Activated T-cell treated with anti-CD3 and anti-CD28 coated beads, Interleukin-2, amount 50 U/mL, for 4 hours (primary cell): ENCODE measurements at regions not wholly inside any gene's neighbourhood (a gene's known extent, or its start where the extent isn't known, plus 50 kb on each side); places are given as distances from the start of the nearest gene placed in this dataset.
"Not testable (repeated sequence)": the region's sequence is repeated elsewhere in the genome, so short reads cannot be mapped to it uniquely, and the experiment has no call there.

ENCODE experiments used
- ATAC-seq, 2 donors: fragments of 200-7000 bp; cut with Tn5 transposase; one replicate each; pipeline ENCODE4 v1.10.0; 2021
- DNase-seq: peaks from one replicate; pipeline ENCODE4 v3.0.0-alpha.2; 2020
- H3K27me3 Mint-ChIP-seq: one replicate; pipeline ENCODE4 v1.8.0; 2021; ENCODE audit warnings: low read depth, mixed read lengths
- H3K36me3 Mint-ChIP-seq: one replicate; pipeline ENCODE4 v1.8.0; 2022; ENCODE audit warnings: mixed read lengths; ENCODE audit not compliant: insufficient read depth
- H3K4me1 Mint-ChIP-seq: one replicate; pipeline ENCODE4 v1.8.0; 2021; ENCODE audit warnings: low read depth, mixed read lengths
- H3K4me3 Mint-ChIP-seq: one replicate; pipeline ENCODE4 v1.8.0; 2021; ENCODE audit warnings: mild to moderate bottlenecking, moderate library complexity, mixed read lengths
- H3K9me3 Mint-ChIP-seq: one replicate; pipeline ENCODE4 v1.8.0; 2021; ENCODE audit warnings: mixed read lengths

DNA sequence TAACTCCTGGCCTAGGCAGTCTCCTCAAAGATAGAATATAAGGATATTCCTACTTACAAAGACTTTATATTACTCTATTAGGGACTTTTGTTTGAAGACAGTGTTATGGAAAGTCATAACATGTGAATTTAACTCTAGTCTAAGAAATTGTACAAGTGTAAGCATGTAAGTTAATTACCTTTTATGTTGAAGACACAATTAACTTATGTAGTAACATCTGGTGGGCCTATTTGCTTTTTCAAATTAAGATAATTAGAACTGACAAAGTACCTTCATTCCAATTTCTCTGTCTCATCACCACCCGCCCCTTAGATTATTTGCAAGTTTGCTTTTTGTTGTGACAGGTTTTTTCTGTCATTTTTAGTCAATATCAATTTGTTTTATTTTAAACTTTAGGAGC lies 126.0 kb upstream of the THSD7A start:
- H3K4me1 Mint-ChIP-seq: no peaks in the 10 kb centered on the region
- no peak for ATAC-seq

DNA sequence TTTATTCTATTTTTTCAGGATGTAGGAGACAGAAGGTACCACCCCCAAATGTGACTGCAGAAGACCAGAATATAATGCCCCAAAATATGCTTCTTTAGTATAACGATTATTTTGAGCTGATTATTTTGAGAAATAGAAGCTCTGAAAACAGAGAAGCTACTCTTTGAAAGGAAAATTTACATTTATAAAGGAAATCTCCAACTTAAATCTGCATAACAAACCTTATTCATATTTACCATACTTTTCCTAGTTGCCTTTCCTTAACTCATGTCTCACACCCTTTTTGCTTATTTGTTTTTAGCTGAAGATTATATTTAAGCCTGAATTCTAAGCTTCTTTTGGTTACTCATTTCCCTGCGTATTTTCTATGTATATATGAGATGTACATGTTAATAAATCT lies 127.1 kb upstream of the THSD7A start:
- DNase-seq: no peak
- Mint-ChIP-seq H3K9me3 (no peaks in the 10 kb centered on the region), H3K27me3 (no peaks in the 10 kb centered on the region), H3K4me1 (no peaks in the 10 kb centered on the region), H3K4me3 (no peak overlapping the region), H3K36me3 (no peaks in the 10 kb centered on the region)
- no peak for ATAC-seq

More for the DNA sequence above, 126.0 kb upstream of the THSD7A start:
- no peaks in the 10 kb centered on the region for H3K9me3 Mint-ChIP-seq
- H3K36me3 Mint-ChIP-seq: no peaks in the 10 kb centered on the region
- H3K27me3 Mint-ChIP-seq: no peaks in the 10 kb centered on the region
- no peak for DNase-seq
- no peak overlapping the region for H3K4me3 Mint-ChIP-seq

DNA sequence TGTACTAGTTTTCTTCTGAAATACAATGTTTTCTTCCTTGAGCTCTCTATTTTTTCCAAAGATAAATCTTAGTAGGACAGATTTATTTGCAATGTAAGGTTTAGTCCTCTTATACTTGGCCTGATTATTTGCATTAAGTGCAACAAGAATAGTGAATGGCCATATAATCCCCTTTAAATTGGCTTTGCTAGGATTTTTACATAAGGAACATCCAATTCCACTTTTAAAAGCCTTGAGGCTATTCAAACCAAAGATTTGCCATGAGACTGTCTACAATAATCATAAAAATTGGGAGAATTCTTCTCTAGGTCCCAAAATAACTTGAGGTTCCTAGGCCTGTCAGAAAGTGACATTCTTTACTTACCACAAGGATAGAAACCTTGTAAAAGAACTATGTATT lies 128.6 kb upstream of the THSD7A start:
- no peak overlapping the region for H3K4me3 Mint-ChIP-seq
- no peaks in the 10 kb centered on the region for H3K4me1 Mint-ChIP-seq
- no peak for ATAC-seq
- no peaks in the 10 kb centered on the region for H3K36me3 Mint-ChIP-seq
- H3K27me3 Mint-ChIP-seq: no peaks in the 10 kb centered on the region
- no peaks in the 10 kb centered on the region for H3K9me3 Mint-ChIP-seq
- DNase-seq: no peak

DNA sequence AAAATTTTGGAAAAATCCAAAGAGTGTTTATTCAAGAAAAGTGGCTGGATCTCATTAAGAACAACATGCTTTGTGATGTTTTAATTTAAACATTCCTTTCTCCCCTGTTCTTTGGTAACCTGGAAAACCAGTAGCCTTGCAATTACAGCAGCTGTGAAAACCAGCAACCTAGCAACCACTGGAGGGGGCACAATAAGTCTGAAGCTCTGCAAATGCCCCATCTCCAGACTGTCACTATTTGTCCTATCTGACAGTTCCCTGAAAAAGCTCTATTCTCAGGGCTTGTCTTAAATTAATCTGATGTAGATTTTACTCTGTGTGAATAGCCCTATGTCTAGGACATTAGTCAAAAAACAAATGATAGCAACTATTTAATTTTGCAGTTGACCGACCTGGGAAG lies 137.6 kb upstream of the THSD7A start:
- ATAC-seq (no peak), DNase-seq (no peak)
- no peaks in the 10 kb centered on the region for H3K27me3 Mint-ChIP-seq
- peaks cover 16% of the 10 kb centered on the region for H3K9me3 Mint-ChIP-seq
- no peaks in the 10 kb centered on the region for H3K4me1 Mint-ChIP-seq
- H3K4me3 Mint-ChIP-seq: no peak overlapping the region
- no peaks in the 10 kb centered on the region for H3K36me3 Mint-ChIP-seq

DNA sequence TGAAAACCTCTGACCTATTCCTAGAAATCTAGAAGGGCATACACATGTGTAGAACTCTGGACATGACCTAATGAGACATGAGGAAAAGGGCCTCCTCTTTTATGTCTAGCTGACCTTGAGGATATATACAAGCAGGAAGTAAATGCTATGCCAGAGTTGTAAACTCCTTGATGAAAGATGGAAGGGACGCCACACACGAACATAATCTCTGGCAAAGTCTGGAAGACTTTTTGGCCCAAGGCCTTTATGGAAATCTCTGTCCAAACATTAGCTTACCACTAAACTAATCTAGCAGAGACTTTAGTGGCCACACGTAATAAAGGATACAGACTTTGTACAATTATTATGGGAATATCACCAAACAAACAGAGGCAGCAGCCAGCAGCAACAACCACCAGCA lies 138.1 kb upstream of the THSD7A start:
- no peak for DNase-seq
- Mint-ChIP-seq H3K36me3 (no peaks in the 10 kb centered on the region), H3K27me3 (no peaks in the 10 kb centered on the region), H3K9me3 (peaks cover 16% of the 10 kb centered on the region), H3K4me3 (no peak overlapping the region), H3K4me1 (no peaks in the 10 kb centered on the region)
- ATAC-seq: no peak

DNA sequence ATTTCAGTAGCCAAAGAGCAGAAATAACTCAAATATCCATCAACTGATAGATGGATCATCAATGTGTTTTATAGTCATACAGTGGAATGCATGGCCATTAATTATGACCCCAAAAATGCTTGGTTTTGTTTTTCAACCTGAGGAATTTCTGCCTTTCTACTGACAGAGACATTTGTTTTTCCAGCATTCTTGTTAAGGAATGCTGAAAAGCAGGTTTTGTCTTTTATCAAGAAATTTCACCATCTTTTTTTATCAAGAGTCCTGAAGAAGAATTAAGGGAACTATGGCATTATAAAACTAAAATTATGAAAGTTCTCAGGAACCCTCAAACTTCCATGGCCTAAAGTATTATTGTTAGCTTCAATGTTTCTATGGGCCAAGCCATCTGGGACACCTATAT lies 153.4 kb upstream of the THSD7A start:
- Mint-ChIP-seq H3K4me3 (no peak overlapping the region), H3K27me3 (no peaks in the 10 kb centered on the region), H3K4me1 (no peaks in the 10 kb centered on the region), H3K9me3 (peaks cover 10% of the 10 kb centered on the region), H3K36me3 (no peaks in the 10 kb centered on the region)
- ATAC-seq: no peak
- no peak for DNase-seq

DNA sequence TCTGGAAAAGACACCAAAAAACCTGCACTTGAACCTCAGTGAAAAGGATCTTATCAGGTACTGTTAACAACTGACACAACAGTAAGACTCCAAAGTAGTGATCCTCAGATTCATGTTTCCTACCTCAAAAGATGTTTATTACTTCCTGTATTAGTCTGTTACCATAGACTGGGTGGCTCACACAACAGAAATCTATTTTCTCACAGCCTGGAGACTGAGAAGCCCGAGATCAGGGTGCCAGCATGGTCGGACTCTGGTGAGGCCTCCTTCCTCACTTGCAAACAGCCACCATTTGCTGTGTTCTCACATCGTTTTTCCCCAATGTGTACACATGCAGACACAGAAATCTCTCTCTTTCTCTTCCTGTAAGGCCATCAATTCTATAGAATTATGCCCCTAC lies 154.0 kb upstream of the THSD7A start:
- ATAC-seq: no peak

DNA sequence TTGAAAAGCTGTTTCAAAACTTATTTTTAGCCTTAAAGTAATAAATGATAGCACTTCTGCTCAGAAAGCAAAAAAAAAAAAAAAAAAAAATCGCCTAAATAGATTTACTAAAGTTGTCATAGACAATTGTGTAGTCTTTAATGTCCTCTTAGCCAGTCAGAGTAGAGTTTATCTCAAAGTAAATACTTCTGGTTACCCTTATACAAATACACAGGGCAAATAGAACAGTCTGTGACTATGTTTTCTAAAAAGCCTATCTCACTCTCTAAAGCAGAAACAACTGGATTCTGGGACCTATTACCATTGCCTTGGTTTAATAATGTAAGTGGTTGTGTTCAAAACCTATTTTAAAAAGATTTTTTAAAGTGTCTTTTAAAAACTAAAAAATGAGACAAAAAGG lies 156.2 kb upstream of the THSD7A start:
- no peak overlapping the region for H3K4me3 Mint-ChIP-seq
- H3K9me3 Mint-ChIP-seq: peaks cover 5% of the 10 kb centered on the region
- no peaks in the 10 kb centered on the region for H3K36me3 Mint-ChIP-seq
- ATAC-seq (no peak), DNase-seq (no peak)
- no peaks in the 10 kb centered on the region for H3K4me1 Mint-ChIP-seq
- no peaks in the 10 kb centered on the region for H3K27me3 Mint-ChIP-seq

More for the DNA sequence above, 154.0 kb upstream of the THSD7A start:
- no peaks in the 10 kb centered on the region for H3K27me3 Mint-ChIP-seq
- H3K9me3 Mint-ChIP-seq: peaks cover 10% of the 10 kb centered on the region
- DNase-seq: no peak
- H3K36me3 Mint-ChIP-seq: no peaks in the 10 kb centered on the region
- H3K4me3 Mint-ChIP-seq: no peak overlapping the region
- no peaks in the 10 kb centered on the region for H3K4me1 Mint-ChIP-seq

DNA sequence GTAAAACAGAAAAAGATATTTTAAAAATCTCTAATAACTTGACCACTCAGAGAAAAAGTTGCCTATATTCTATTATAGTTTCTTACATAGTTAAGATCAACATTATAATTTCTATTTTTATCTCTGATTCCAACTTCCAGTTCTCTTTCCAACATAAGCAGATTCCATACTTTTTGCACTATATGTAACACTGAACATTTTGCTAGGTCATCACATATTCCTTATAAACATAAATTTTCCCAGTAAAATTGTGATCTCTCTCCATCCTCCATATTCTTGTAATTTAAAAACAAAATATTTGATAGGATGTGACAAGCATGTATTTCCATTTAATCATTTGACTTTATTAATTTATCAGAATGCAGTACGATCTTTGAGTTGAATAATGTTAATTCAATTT lies 170.4 kb upstream of the THSD7A start:
- peaks cover 1% of the 10 kb centered on the region for H3K27me3 Mint-ChIP-seq
- H3K36me3 Mint-ChIP-seq: no peaks in the 10 kb centered on the region
- DNase-seq: no peak
- no peak overlapping the region for H3K4me3 Mint-ChIP-seq
- no peaks in the 10 kb centered on the region for H3K9me3 Mint-ChIP-seq
- no peaks in the 10 kb centered on the region for H3K4me1 Mint-ChIP-seq
- no peak for ATAC-seq

DNA sequence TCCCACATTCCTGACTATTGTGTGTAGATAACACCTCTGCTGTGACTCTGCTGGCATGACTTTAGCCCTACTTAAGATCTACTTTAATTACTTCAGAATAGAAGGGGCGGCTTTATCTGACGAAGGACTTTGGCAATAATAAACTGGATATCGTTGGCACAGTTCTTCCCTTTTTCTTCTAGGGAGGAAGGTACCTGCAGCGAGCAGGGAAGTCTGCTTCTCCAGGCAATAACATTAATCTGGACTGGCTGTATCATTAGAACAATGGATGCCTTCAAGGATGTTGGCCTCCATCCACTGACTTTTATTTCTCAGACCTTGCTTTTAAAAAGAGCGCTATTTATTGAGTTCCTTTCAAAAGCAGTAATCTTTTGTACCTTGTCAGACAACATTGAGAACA lies 172.6 kb upstream of the THSD7A start:
- DNase-seq: no peak
- Mint-ChIP-seq H3K9me3 (no peaks in the 10 kb centered on the region), H3K4me3 (no peak overlapping the region), H3K36me3 (no peaks in the 10 kb centered on the region), H3K4me1 (no peaks in the 10 kb centered on the region), H3K27me3 (peaks cover 1% of the 10 kb centered on the region)
- no peak for ATAC-seq

DNA sequence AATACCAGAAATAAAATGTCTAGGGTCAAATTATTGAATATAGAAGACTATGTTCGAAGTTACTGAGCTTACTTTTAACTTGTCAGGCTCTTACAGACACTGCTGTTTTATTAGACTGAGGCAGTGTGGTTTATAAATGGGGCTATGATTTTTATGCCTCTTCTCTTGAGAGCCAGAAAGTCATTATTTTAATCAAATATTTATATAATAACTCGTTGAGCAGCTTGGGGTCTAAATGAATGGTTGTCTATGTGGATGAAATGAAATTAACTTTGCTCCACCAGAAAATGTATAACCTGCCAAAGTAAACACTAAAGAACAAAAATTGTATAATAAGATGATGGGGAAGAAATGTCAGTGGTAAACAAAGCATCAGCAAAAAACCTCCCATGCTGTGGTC lies 175.6 kb upstream of the THSD7A start:
- Mint-ChIP-seq H3K4me3 (no peak overlapping the region), H3K27me3 (no peaks in the 10 kb centered on the region), H3K9me3 (no peaks in the 10 kb centered on the region), H3K36me3 (no peaks in the 10 kb centered on the region), H3K4me1 (no peaks in the 10 kb centered on the region)
- DNase-seq (no peak), ATAC-seq (no peak)

DNA sequence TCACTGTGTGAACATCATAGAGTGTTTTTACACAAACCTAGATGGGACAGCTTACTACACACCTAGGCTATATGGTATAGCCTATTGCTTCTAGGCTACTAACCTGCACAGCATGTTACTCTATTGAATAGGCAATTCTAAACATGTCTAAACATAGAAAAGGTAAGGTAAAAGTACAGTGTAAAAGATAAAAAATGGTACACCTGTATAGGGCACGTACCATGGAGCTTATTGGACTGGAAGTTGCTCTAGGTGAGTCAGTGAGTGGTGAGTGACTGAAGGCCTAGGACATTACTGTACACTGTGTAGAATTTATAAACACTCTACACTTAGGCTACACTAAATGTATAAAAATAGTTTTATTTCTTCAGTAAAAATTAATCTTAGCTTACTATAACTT lies 182.0 kb upstream of the THSD7A start:
- DNase-seq: no peak
- Mint-ChIP-seq H3K4me1 (no peaks in the 10 kb centered on the region), H3K27me3 (no peaks in the 10 kb centered on the region), H3K4me3 (no peak overlapping the region), H3K36me3 (no peaks in the 10 kb centered on the region), H3K9me3 (no peaks in the 10 kb centered on the region)
- no peak for ATAC-seq

DNA sequence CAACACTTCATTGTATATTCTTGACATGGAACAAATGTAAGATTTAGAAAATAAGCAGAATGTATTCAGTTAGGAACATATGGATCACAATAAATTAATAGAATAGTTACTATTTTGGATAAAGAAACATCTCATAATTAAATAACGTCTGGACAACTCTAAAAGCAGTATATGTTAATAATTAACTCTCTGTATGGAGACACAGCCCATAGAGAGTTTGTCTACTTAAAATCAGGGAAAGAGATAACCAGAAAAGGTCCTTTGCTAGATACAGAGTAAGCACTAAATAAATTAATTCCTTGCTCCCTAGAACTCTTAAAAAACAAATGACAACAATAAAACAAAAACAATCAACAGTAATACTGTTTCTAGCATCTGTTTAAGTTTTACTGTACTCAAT lies 184.4 kb upstream of the THSD7A start:
- Mint-ChIP-seq H3K36me3 (no peaks in the 10 kb centered on the region), H3K9me3 (no peaks in the 10 kb centered on the region), H3K4me1 (no peaks in the 10 kb centered on the region), H3K4me3 (no peak overlapping the region), H3K27me3 (no peaks in the 10 kb centered on the region)
- ATAC-seq: no peak
- DNase-seq: no peak

DNA sequence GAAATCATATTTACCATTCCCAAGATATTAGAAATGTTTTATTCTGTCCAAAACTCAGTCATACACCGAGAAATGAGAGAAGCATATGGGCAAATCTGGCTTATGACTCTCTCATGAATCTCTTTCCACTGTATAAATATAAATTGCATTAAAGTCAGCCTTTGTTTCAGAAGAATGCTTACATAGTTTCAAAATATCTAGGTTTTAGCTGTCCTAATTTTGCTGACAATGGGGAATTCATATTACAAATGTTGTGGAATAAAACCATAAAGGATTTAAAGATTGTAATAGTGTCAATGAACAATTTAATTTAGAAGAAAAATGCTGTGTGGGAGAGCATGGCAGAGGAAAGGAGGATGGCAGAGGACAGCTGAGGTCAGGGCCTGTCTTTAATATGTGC lies 185.0 kb upstream of the THSD7A start:
- Mint-ChIP-seq H3K27me3 (no peaks in the 10 kb centered on the region), H3K4me3 (no peak overlapping the region), H3K9me3 (no peaks in the 10 kb centered on the region), H3K36me3 (no peaks in the 10 kb centered on the region), H3K4me1 (no peaks in the 10 kb centered on the region)
- DNase-seq: no peak
- ATAC-seq: no peak

DNA sequence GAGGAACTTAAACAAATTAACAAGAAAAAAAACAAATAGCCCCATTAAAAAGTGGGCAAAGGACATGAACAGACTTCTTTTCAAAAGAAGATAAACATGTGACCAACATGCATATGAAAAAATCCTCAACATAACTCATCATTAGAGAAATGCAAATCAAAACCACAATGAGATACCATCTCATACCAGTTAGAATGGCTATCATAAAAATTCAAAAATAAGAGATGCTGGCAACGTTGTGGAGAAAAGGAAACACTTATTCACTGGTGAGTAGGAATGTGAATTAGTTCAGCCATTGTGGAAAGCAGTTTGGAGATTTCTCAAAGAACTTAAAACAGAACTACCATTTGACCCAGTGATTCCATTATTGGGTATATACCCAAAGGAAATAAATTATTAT lies 189.1 kb upstream of the TMEM106B start:
- not testable (repeated sequence) for H3K4me1 Mint-ChIP-seq, DNase-seq, ATAC-seq, H3K9me3 Mint-ChIP-seq, H3K4me3 Mint-ChIP-seq, H3K36me3 Mint-ChIP-seq, H3K27me3 Mint-ChIP-seq

DNA sequence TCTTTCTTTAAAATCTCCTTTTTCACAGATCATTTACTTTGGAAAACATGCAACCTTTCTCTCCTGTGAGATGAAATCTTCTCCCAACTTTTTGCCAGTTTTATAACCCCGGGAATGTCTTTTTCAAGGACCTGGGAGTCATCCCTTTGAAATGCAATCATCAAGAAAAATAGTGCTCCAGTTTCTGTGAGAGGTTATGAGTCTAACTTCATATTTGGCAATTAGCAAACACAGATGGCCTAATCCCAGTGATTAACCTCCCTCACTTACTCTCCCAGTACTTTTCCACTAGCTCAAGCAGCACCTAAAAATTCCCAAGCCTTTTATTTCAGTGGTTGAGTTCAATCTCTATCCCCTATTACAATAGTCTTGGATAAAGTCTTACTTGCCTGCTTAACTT lies 185.8 kb upstream of the TMEM106B start:
- no peaks in the 10 kb centered on the region for H3K4me1 Mint-ChIP-seq
- H3K27me3 Mint-ChIP-seq: peaks cover 6% of the 10 kb centered on the region
- no peaks in the 10 kb centered on the region for H3K9me3 Mint-ChIP-seq
- ATAC-seq (no peak), DNase-seq (no peak)
- H3K4me3 Mint-ChIP-seq: no peak overlapping the region
- H3K36me3 Mint-ChIP-seq: no peaks in the 10 kb centered on the region
